Neural cell (in vitro differentiated cells): ENCODE measurements at regions not wholly inside any gene's neighbourhood (a gene's known extent, or its start where the extent isn't known, plus 50 kb on each side); places are given as distances from the start of the nearest gene placed in this dataset.

Source experiments
- H2AFZ ChIP-seq: fragments of 200-600, 300-800 bp; sonication (generic), shearing (Covaris generic); 2 replicates; pipeline ENCODE4 v1.6.0; 2014; ENCODE audit warnings: low read depth, mild to moderate bottlenecking, antibody characterized with exemption, low read length, moderate library complexity
- H3F3A ChIP-seq: fragments of 200-600 bp; shearing (Covaris generic); 2 replicates; pipeline ENCODE4 v1.6.1; 2016; ENCODE audit warnings: mild to moderate bottlenecking, moderate library complexity, mixed read lengths, antibody characterized with exemption, low read length; ENCODE audit not compliant: insufficient read depth, poor library complexity, severe bottlenecking
- H3K27ac ChIP-seq: fragments of 200-600, 300-800 bp; sonication (generic), shearing (Covaris generic); 2 replicates; pipeline ENCODE4 v1.5.1; 2014; ENCODE audit warnings: mild to moderate bottlenecking, low read length, moderate library complexity
- H3K27me3 ChIP-seq: fragments of 300-800, 200-600 bp; sonication (generic), shearing (Covaris generic); 2 replicates; pipeline ENCODE4 v1.6.0; 2014; ENCODE audit warnings: mild to moderate bottlenecking, low read depth, low read length, moderate library complexity; ENCODE audit not compliant: insufficient read depth
- H3K36me3 ChIP-seq: fragments of 300-800, 200-600 bp; sonication (generic), shearing (Covaris generic); 2 replicates; pipeline ENCODE4 v1.5.1; 2014; ENCODE audit warnings: mild to moderate bottlenecking, antibody characterized with exemption, low read length, moderate library complexity; ENCODE audit not compliant: insufficient read depth
- H3K4me2 ChIP-seq: fragments of 300-800, 200-600 bp; sonication (generic), shearing (Covaris generic); 2 replicates; pipeline ENCODE4 v1.6.0; 2014; ENCODE audit warnings: mild to moderate bottlenecking, low read length
- H3K4me3 ChIP-seq: fragments of 300-800, 200-600 bp; sonication (generic), shearing (Covaris generic); 2 replicates; pipeline ENCODE4 v1.5.1; 2014; ENCODE audit warnings: mild to moderate bottlenecking, low read length, moderate library complexity
- H3K79me2 ChIP-seq: fragments of 200-600 bp; shearing (Covaris generic); replicated peaks from 2 replicates; pipeline ENCODE4 v1.6.0; 2014; ENCODE audit warnings: mild to moderate bottlenecking, low read length, moderate library complexity; ENCODE audit not compliant: insufficient read depth
- H3K9ac ChIP-seq: fragments of 300-800, 200-600 bp; sonication (generic), shearing (Covaris generic); 2 replicates; pipeline ENCODE4 v1.6.1; 2016; ENCODE audit warnings: mild to moderate bottlenecking, low read length, mixed read lengths
- H3K9me2 ChIP-seq: fragments of 200-600 bp; shearing (Covaris generic); 2 replicates; pipeline ENCODE4 v1.6.1; 2016; ENCODE audit warnings: mild to moderate bottlenecking, low read length, mixed read lengths; ENCODE audit not compliant: insufficient read depth
- H3K9me3 ChIP-seq: fragments of 200-600, 300-800 bp; sonication (generic), shearing (Covaris generic); 2 replicates; pipeline ENCODE4 v1.6.1; 2016; ENCODE audit warnings: mild to moderate bottlenecking, mixed run types, low read length, moderate library complexity, mixed read lengths
- H4K20me1 ChIP-seq: fragments of 200-600 bp; shearing (Covaris generic); 2 replicates; pipeline ENCODE4 v1.6.1; 2016; ENCODE audit warnings: mild to moderate bottlenecking, mixed run types; ENCODE audit not compliant: insufficient read depth
- EP300 ChIP-seq: fragments of 450-650 bp; conservative IDR thresholded peaks from 2 replicates; pipeline ENCODE4 v1.6.1; 2014; ENCODE audit warnings: antibody characterized with exemption, mild to moderate bottlenecking, moderate library complexity; ENCODE audit not compliant: poor library complexity, severe bottlenecking
- EZH2 ChIP-seq: fragments of 200-600, 300-800 bp; shearing (Covaris generic), sonication (generic); IDR thresholded peaks from 2 replicates; pipeline ENCODE4 v1.6.1; 2014; ENCODE audit warnings: antibody characterized with exemption, low read length, borderline replicate concordance, mild to moderate bottlenecking; ENCODE audit not compliant: insufficient read depth, poor library complexity, severe bottlenecking
- MXI1 ChIP-seq: fragments of 450-650 bp; conservative IDR thresholded peaks from 2 replicates; pipeline ENCODE4 v1.6.1; 2014; ENCODE audit warnings: antibody characterized with exemption, mild to moderate bottlenecking; ENCODE audit not compliant: poor library complexity, severe bottlenecking
- POLR2AphosphoS5 ChIP-seq: IDR thresholded peaks from 2 replicates; pipeline ENCODE4 v1.6.1; 2012
- RAD21 ChIP-seq: fragments of 450-650 bp; conservative IDR thresholded peaks from 2 replicates; pipeline ENCODE4 v1.6.1; 2014; ENCODE audit warnings: antibody characterized with exemption, mild to moderate bottlenecking, moderate library complexity
- SMC3 ChIP-seq: fragments of 450-650 bp; conservative IDR thresholded peaks from 2 replicates; pipeline ENCODE4 v1.6.1; 2014; ENCODE audit warnings: antibody characterized with exemption, mild to moderate bottlenecking, moderate library complexity; ENCODE audit not compliant: poor library complexity
- TAF1 ChIP-seq: IDR thresholded peaks from 2 replicates; pipeline ENCODE4 v1.6.1; 2012; ENCODE audit warnings: low read depth
- TF ChIP-seq, protein P1 (sequence below): fragments of 450-650 bp; IDR thresholded peaks from 2 replicates; pipeline ENCODE4 v1.5.1; 2014; ENCODE audit warnings: antibody characterized with exemption, mild to moderate bottlenecking, moderate library complexity; ENCODE audit not compliant: poor library complexity, severe bottlenecking
- TF ChIP-seq, protein P2 (sequence below): IDR thresholded peaks from 2 replicates; pipeline ENCODE4 v1.6.1; 2012; ENCODE audit warnings: borderline replicate concordance

DNA sequence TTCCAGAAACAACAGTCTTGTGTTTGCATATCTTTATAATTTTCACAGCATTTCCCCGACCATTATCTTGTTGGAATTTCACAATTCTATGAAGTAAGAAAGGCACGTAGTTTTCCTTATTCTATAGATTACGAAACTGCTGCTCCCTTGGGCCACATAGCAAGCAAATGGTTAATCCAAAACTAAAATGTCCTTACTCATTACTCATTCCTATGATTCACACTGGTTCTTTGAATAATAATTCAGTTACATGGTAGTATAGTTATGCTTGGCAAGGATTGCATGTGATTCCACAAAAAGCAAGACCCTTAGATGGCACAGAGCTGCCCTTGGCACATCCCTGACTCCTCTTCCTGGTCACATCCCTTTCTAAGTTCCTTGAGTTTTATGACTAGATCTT lies 51.2 kb downstream of the OR13H1 start:
- TF ChIP-seq POLR2AphosphoS5 (no peak), MXI1 (no peak), SMC3 (no peak), EZH2 (no peak), RAD21 (no peak), TAF1 (no peak), EP300 (no peak)
- TF ChIP-seq, protein P1, sequence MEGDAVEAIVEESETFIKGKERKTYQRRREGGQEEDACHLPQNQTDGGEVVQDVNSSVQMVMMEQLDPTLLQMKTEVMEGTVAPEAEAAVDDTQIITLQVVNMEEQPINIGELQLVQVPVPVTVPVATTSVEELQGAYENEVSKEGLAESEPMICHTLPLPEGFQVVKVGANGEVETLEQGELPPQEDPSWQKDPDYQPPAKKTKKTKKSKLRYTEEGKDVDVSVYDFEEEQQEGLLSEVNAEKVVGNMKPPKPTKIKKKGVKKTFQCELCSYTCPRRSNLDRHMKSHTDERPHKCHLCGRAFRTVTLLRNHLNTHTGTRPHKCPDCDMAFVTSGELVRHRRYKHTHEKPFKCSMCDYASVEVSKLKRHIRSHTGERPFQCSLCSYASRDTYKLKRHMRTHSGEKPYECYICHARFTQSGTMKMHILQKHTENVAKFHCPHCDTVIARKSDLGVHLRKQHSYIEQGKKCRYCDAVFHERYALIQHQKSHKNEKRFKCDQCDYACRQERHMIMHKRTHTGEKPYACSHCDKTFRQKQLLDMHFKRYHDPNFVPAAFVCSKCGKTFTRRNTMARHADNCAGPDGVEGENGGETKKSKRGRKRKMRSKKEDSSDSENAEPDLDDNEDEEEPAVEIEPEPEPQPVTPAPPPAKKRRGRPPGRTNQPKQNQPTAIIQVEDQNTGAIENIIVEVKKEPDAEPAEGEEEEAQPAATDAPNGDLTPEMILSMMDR: no peak
- TF ChIP-seq, protein P2, sequence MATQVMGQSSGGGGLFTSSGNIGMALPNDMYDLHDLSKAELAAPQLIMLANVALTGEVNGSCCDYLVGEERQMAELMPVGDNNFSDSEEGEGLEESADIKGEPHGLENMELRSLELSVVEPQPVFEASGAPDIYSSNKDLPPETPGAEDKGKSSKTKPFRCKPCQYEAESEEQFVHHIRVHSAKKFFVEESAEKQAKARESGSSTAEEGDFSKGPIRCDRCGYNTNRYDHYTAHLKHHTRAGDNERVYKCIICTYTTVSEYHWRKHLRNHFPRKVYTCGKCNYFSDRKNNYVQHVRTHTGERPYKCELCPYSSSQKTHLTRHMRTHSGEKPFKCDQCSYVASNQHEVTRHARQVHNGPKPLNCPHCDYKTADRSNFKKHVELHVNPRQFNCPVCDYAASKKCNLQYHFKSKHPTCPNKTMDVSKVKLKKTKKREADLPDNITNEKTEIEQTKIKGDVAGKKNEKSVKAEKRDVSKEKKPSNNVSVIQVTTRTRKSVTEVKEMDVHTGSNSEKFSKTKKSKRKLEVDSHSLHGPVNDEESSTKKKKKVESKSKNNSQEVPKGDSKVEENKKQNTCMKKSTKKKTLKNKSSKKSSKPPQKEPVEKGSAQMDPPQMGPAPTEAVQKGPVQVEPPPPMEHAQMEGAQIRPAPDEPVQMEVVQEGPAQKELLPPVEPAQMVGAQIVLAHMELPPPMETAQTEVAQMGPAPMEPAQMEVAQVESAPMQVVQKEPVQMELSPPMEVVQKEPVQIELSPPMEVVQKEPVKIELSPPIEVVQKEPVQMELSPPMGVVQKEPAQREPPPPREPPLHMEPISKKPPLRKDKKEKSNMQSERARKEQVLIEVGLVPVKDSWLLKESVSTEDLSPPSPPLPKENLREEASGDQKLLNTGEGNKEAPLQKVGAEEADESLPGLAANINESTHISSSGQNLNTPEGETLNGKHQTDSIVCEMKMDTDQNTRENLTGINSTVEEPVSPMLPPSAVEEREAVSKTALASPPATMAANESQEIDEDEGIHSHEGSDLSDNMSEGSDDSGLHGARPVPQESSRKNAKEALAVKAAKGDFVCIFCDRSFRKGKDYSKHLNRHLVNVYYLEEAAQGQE: no peak
- no peak overlapping the region for H2AFZ ChIP-seq
- H3K9me3 ChIP-seq: no peaks in the 10 kb centered on the region
- H3K4me2 ChIP-seq: no peak overlapping the region
- H3F3A ChIP-seq: no peaks in the 10 kb centered on the region
- no peaks in the 10 kb centered on the region for H3K9me2 ChIP-seq
- no peaks in the 10 kb centered on the region for H3K36me3 ChIP-seq
- no peak overlapping the region for H3K4me3 ChIP-seq
- no peaks in the 10 kb centered on the region for H3K79me2 ChIP-seq
- H4K20me1 ChIP-seq: no peaks in the 10 kb centered on the region
- H3K27me3 ChIP-seq: no peaks in the 10 kb centered on the region
- H3K9ac ChIP-seq: no peak overlapping the region
- no peak overlapping the region for H3K27ac ChIP-seq

- Histone ChIP-seq H3K9me3 (no peaks in the 10 kb centered on the region), H3K79me2 (no peaks in the 10 kb centered on the region), H2AFZ (no peak overlapping the region), H3K4me3 (no peak overlapping the region), H3K9ac (no peak overlapping the region), H3K27ac (no peak overlapping the region), H3K36me3 (no peaks in the 10 kb centered on the region), H4K20me1 (no peaks in the 10 kb centered on the region), H3K4me2 (no peak overlapping the region), H3K9me2 (no peaks in the 10 kb centered on the region), H3K27me3 (no peaks in the 10 kb centered on the region), H3F3A (no peaks in the 10 kb centered on the region)
- no peak for TF ChIP-seq TAF1
- TF ChIP-seq, protein P2: no peak
- TF ChIP-seq MXI1: no peak
- TF ChIP-seq, protein P1: no peak
- TF ChIP-seq SMC3: no peak
- no peak for TF ChIP-seq EP300
- TF ChIP-seq RAD21: no peak
Observed at GRCh38 chrX:131607792-131608369, 64.0 kb downstream of the OR13H1 start.
